ENCODE measurements at regions not wholly inside any gene's neighbourhood (a gene's known extent, or its start where the extent isn't known, plus 50 kb on each side); places are given as distances from the start of the nearest gene placed in this dataset.

- TF ChIP-seq CTCF (IDR thresholded peaks at IDR 0.05; ENCODE audit: poor library complexity) (no peak), EZH2 (IDR thresholded peaks at IDR 0.05; ENCODE audit: borderline replicate concordance) (no peak), EZH2phosphoT487 (IDR thresholded peaks at IDR 0.05; ENCODE audit: low read depth, severe bottlenecking, unreplicated experiment) (no peak)
Measured at GRCh38 chr3:84082726-84083125, 876.1 kb upstream of the CADM2 start.

All from hepatocyte (in vitro differentiated cells).